Motor neuron (in vitro differentiated cells): ENCODE measurements at regions not wholly inside any gene's neighbourhood (a gene's known extent, or its start where the extent isn't known, plus 50 kb on each side); places are given as distances from the start of the nearest gene placed in this dataset.
A peak's percentile ranks its signal among the peaks of the same experiment; 100 is the strongest.

ENCODE experiments used
- ATAC-seq, 8 experiments: fragments of 200-7000 bp; cut with Tn5 transposase; replicated peaks in 6 of 8; 2 replicates each; pipeline ENCODE4 v1.8.0; 2021; ENCODE audit warnings: mild to moderate bottlenecking in 8 of 8, moderate library complexity in 8 of 8
- H3K27ac ChIP-seq, 2 donors: fragments of 250-450 bp; sonication (Bioruptor Pico); 2 replicates each; pipeline ENCODE4 v1.9.0; 2021; ENCODE audit warnings: antibody characterized with exemption in 2 of 2, mild to moderate bottlenecking in 2 of 2, moderate library complexity in 1 of 2
- H3K4me1 ChIP-seq, 2 donors: fragments of 250-450 bp; sonication (Bioruptor Pico); replicated peaks in 1 of 2; 2 replicates each; pipeline ENCODE4 v1.6.1; 2021; ENCODE audit warnings: antibody characterized with exemption in 2 of 2, mild to moderate bottlenecking in 2 of 2, moderate library complexity in 1 of 2
- H3K4me3 ChIP-seq, 5 donors: fragments of 250-450 bp; sonication (Bioruptor Pico); 2 replicates each; pipeline ENCODE4 v1.9.0; 2021; ENCODE audit warnings: antibody characterized with exemption in 5 of 5, mild to moderate bottlenecking in 5 of 5, moderate library complexity in 4 of 5
- WGBS, 10 experiments: fragments of 450-650 bp; shearing (Covaris generic); methylation state at CpG; one replicate each; pipeline ENCODE4 v1.0.0; 2022; 5-methylcytosine and 5-hydroxymethylcytosine counted together
- in situ Hi-C, 9 experiments: fragments of 400-800 bp; cut with MboI; loops; one replicate each; pipeline ENCODE4 v1.15.0; 2021; ENCODE audit warnings: low sequenced_read_pairs in 9 of 9, low pct_unique_long_range_greater_than_20kb in 2 of 9; ENCODE audit not compliant: unreplicated experiment in 9 of 9

GRCh38 chr4:187333151-187333550, 609.5 kb upstream of the FAT1 start:
- no peak overlapping the region for H3K27ac ChIP-seq
- no peak for ATAC-seq
- WGBS, 10 experiments: 0 to 100% (median 90%) methylated on average over 1 to 4 of the region's 4 CpGs; no CpG with 5 or more reads in 5 of the 10 experiments
- in situ Hi-C loops: no loop called here
- no peak overlapping the region for H3K4me3 ChIP-seq
- H3K4me1 ChIP-seq: no peaks in the 10 kb centered on the region

- no peak for ATAC-seq
- WGBS, 10 experiments: 29 to 100% (median 87%) methylated on average over 1 to 13 of the region's 13 CpGs
- H3K4me3 ChIP-seq: no peak overlapping the region
- H3K27ac ChIP-seq: no peak overlapping the region
- in situ Hi-C loops: no loop called here
- H3K4me1 ChIP-seq: no peaks in the 10 kb centered on the region
Measured at GRCh38 chr4:187335339-187335738, 611.7 kb upstream of the FAT1 start.

- Histone ChIP-seq H3K4me1 (peaks cover 0 to 3% of the 10 kb centered on the region in 2 donors), H3K27ac (no peak overlapping the region), H3K4me3 (no peak overlapping the region)
- ATAC-seq: no peak
- WGBS, 10 experiments: 0 to 90% (median 54%) methylated on average over 1 to 3 of the region's 3 CpGs; no CpG with 5 or more reads in 1 of the 10 experiments
- in situ Hi-C loops: no loop called here
Measured at GRCh38 chr4:187354740-187355139, 631.1 kb upstream of the FAT1 start.

- in situ Hi-C loops: no loop called here
- no peak overlapping the region for H3K4me3 ChIP-seq
- H3K27ac ChIP-seq: no peak overlapping the region
- WGBS, 10 experiments: 50 to 100% (median 87%) methylated on average over 1 of the region's 1 CpG; no CpG with 5 or more reads in 3 of the 10 experiments
- no peak for ATAC-seq
- peaks cover 0 to 3% of the 10 kb centered on the region in 2 donors for H3K4me1 ChIP-seq
Measured at GRCh38 chr4:187357045-187357643, 633.5 kb upstream of the FAT1 start.

GRCh38 chr4:187357821-187358220, 634.2 kb upstream of the FAT1 start:
- ATAC-seq: peak in 1 of 8 experiments; percentile 39
- peaks cover 0 to 3% of the 10 kb centered on the region in 2 donors for H3K4me1 ChIP-seq
- 0 to 100% (median 82%) methylated on average over 1 to 4 of the region's 4 CpGs; no CpG with 5 or more reads in 3 of the 10 experiments for WGBS, 10 experiments
- no peak overlapping the region for H3K4me3 ChIP-seq
- H3K27ac ChIP-seq: no peak overlapping the region
- in situ Hi-C loops: no loop called here

- ATAC-seq: no peak
Measured at GRCh38 chr4:187362937-187363857, 632.4 kb upstream of the ZFP42 start.

GRCh38 chr4:187364401-187364800, 631.2 kb upstream of the ZFP42 start:
- ATAC-seq: no peak
- Histone ChIP-seq H3K4me3 (no peak overlapping the region), H3K4me1 (no peaks in the 10 kb centered on the region), H3K27ac (no peak overlapping the region)
- 19 to 100% (median 87%) methylated on average over 1 to 7 of the region's 7 CpGs for WGBS, 10 experiments
- in situ Hi-C loops: no loop called here

More at GRCh38 chr4:187362937-187363857, 632.4 kb upstream of the ZFP42 start:
- in situ Hi-C loops: no loop called here
- Histone ChIP-seq H3K4me1 (peaks cover 0 to 3% of the 10 kb centered on the region in 2 donors), H3K27ac (no peak overlapping the region), H3K4me3 (no peak overlapping the region)
- 49 to 100% (median 85%) methylated on average over 1 to 17 of the region's 31 CpGs for WGBS, 10 experiments

GRCh38 chr4:187364851-187365250, 630.7 kb upstream of the ZFP42 start:
- no peak for ATAC-seq
- H3K4me3 ChIP-seq: no peak overlapping the region
- no peak overlapping the region for H3K27ac ChIP-seq
- 15 to 100% (median 89%) methylated on average over 1 to 5 of the region's 7 CpGs; no CpG with 5 or more reads in 3 of the 10 experiments for WGBS, 10 experiments
- H3K4me1 ChIP-seq: no peaks in the 10 kb centered on the region
- in situ Hi-C loops: no loop called here

GRCh38 chr4:187366530-187366929, 629.0 kb upstream of the ZFP42 start:
- no peak for ATAC-seq
- H3K4me1 ChIP-seq: no peaks in the 10 kb centered on the region
- WGBS, 10 experiments: 0 to 100% (median 85%) methylated on average over 1 to 3 of the region's 3 CpGs; no CpG with 5 or more reads in 1 of the 10 experiments
- no peak overlapping the region for H3K4me3 ChIP-seq
- no peak overlapping the region for H3K27ac ChIP-seq
- in situ Hi-C loops: no loop called here

GRCh38 chr4:187370918-187371317, 624.7 kb upstream of the ZFP42 start:
- no peak for ATAC-seq
- no peak overlapping the region for H3K4me3 ChIP-seq
- no peak overlapping the region for H3K27ac ChIP-seq
- H3K4me1 ChIP-seq: no peaks in the 10 kb centered on the region
- in situ Hi-C loops: no loop called here

- no peaks in the 10 kb centered on the region for H3K4me1 ChIP-seq
- no peak overlapping the region for H3K4me3 ChIP-seq
- 0 to 93% (median 69%) methylated on average over 1 to 3 of the region's 3 CpGs; no CpG with 5 or more reads in 1 of the 10 experiments for WGBS, 10 experiments
- H3K27ac ChIP-seq: no peak overlapping the region
- in situ Hi-C loops: no loop called here
- ATAC-seq: no peak
Measured at GRCh38 chr4:187378441-187378840, 617.1 kb upstream of the ZFP42 start.

GRCh38 chr4:187380181-187380581, 615.4 kb upstream of the ZFP42 start:
- Histone ChIP-seq H3K4me1 (no peaks in the 10 kb centered on the region), H3K4me3 (no peak overlapping the region), H3K27ac (no peak overlapping the region)
- in situ Hi-C loops: no loop called here
- 48 to 100% (median 95%) methylated on average over 1 to 4 of the region's 4 CpGs; no CpG with 5 or more reads in 4 of the 10 experiments for WGBS, 10 experiments
- ATAC-seq: peak in 1 of 8 experiments; percentile 43

- no peak for ATAC-seq
- Histone ChIP-seq H3K4me1 (no peaks in the 10 kb centered on the region), H3K27ac (no peak overlapping the region), H3K4me3 (no peak overlapping the region)
- in situ Hi-C loops: no loop called here
Measured at GRCh38 chr4:187383181-187383580, 612.4 kb upstream of the ZFP42 start.
